HG02623 (cell line): ENCODE measurements at regions not wholly inside any gene's neighbourhood (a gene's known extent, or its start where the extent isn't known, plus 50 kb on each side); places are given as distances from the start of the nearest gene placed in this dataset.

ENCODE experiments used
- ATAC-seq: cut with Tn5 transposase; IDR thresholded peaks from one replicate; pipeline ENCODE4 v1.9.1; 2021; ENCODE audit warnings: moderate library complexity; ENCODE audit not compliant: unreplicated experiment

DNA sequence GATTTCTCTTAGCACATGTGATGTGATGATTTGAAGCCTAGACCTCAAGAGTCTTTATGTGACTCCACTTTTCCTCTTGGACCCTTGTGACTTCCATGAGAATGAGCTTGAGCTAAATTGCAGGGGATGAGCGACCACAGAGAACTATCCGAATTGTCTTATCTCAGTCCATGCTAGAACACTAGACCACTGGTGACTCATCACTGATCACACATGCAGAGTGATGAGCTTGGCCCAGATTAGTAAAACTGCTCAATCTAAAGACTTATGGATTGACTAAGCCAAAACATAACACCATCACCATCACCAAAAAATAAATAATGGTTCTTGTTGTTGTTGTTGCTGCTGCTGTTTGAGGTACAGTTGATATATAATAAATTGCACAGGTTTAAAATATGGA lies 114.1 kb upstream of the CFAP20DC start:
- no peak for ATAC-seq

DNA sequence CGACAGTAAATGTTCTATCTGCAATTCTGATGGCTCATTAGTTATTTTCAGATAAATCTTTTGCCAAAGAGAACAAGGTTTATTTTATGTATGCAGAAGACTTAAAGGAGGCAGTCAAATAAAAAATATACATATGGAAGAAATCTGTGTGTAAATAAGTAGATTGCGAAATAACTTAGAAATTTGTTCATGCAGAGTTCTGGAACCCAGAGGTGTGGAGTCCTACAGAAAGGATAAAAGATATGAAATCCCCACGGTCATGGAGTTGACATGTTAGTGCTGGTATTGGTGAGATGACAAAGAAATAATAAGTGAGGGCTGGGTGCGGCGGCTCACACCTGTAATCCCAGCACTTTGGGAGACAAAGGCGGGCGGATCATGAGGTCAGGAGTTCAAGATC lies 111.2 kb upstream of the CFAP20DC start:
- ATAC-seq, result no peak

DNA sequence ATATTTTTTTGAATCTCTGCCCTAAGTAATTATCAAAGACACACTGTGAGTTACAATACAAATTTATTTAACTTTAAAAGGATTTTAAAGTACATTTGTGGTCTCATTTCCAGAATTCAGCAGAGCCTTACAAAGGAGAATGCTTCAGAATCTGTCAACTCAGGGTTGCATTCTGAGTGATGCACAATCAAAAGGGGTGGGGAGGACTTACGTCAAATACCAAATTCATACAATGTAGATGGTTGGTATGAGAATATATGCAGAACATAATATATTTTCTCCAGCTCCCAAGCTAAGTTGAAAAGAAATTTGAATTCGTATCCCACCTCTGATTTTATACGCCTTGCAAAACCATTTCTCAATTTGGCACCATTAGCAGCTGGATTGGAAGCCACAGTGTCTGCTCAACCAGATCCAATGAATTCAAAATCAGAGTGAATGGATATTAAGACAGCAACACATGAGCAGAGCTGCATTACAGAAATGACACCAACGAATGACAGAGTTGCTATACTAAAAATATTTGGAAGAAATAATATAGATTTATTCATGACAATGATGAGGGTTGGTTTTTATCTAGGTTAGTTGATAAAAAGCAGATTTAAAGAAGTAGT lies 110.4 kb upstream of the CFAP20DC start:
- no peak for ATAC-seq

DNA sequence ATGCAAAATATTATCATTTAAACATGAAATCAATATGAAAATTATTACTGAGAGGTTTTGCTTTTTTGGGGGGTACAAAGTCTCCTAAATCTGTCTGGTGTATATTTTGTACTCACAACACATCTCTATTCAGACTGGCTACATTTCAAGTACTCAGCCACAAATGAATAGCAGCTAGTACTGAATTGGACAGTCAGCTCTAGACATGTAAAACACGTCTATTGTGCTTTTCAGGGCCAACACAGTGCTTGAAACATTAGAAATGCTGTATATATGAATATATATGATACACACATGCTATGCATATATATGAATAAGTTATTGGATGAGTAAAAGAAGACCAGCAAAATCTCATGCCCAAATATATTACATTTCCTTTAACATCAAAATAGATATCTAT lies 103.8 kb upstream of the CFAP20DC start:
- ATAC-seq, result no peak

DNA sequence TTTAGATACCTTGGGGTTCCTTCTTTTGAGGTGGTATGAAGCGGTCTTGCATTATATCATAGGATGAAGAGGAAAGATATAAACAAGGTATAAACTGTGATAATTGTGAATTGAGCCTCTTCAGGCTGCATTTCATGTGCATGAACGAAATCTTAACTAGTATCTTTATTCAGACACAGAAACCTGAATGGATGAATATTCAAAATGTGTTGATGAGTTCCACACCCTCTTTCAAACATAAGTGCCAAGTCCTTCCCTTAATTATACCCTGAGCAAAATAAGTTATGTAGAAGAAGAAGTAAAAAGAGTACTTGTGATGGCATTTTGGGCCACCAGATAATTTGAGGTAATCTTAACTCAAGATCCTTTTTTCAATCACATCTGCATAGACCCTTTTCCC lies 103.1 kb upstream of the CFAP20DC start:
- ATAC-seq, result no peak

DNA sequence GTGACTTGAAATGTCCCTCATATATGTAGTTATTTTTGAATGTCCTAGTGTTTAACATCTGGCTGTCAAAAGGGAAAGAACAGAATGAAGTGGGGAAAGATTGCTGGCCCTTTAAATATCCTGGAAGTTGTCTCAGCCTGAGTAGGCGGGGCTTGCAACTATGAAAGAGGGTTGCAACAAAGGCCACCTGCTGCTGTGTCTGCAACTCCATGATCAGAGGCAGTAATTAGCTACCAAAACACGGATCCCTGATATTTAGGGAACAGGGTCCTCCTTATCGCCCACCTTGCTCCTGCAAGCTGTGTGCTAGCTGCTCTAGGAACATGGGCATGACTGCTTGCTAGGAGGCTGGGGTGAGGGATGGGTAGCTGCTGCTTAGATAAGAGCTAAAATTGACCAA lies 100.2 kb upstream of the CFAP20DC start:
- no peak for ATAC-seq

DNA sequence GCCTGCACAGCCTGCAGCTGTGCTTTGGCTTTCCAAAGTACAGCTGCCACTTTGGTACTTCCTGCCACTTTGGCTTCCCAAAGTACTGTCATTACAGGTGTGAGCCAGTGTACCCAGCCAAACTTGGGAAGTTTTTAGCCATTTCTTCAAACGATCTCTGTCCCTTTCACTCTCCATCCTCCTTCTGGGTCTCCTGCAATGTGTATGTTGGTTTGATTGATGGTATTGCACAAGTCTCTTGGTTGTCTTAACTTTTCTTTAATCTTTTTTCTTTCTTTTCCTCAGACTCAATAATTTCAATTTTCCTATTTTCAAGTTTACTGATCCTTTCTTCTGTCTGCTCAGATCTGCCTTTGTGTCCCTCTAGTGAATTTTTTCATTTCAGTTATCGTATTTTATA lies 99.3 kb upstream of the CFAP20DC start:
- no peak for ATAC-seq

DNA sequence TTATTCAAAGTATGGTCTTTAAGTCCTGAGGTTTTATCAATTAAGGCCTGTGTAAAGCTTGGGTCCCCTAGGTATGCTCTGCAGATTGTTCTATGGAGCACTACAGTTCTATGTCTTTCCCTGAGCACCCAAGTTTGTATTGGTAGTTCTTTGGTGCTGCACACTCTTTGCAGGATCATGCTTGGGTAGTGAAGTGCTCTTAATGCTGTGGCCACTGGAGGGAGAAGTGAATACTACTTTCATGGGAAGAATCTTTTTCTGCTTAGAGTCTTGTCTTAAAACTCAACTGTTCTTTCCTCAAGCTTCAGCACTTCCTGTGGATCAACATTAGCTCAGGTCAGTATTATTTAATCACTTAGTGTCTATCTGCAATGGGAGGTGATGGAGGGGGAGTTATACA lies 93.6 kb upstream of the CFAP20DC start:
- ATAC-seq, result no peak

DNA sequence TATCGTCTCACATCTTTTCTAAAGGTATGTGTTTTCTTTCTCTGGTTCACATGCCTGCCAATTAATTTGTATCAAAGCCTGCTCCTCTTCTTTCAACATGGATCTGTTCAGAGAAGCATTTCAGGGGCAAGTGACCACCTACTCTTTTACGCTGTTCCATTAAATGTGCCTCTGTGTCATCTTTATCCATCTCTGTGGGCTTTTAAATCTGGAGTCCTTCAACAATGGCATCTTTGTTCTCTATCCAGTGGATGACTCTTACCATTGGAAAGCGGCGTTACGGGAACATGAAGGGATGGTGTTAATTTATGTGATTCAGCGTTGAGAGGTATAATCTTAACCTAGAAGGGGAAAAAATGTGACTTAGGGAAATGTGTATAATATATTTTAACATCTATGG lies 92.7 kb upstream of the CFAP20DC start:
- no peak for ATAC-seq

DNA sequence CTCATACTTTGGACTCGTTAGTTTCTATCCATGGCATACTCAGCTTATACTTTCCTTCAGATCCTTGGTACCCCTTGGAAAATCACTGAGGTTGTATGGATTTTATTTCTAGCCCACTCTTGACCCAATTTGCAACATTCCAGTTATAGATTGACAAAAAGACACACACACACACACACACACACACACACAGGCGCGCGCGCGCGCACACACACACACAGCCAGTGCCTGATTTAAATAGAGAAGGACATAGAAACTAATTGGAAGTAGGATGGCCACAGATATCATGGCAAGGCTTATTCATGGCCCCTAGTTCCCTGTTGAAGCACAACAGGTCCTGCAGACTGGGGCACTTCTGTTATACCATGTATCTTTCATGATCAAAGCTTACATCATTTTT lies 89.1 kb upstream of the CFAP20DC start:
- no peak for ATAC-seq

DNA sequence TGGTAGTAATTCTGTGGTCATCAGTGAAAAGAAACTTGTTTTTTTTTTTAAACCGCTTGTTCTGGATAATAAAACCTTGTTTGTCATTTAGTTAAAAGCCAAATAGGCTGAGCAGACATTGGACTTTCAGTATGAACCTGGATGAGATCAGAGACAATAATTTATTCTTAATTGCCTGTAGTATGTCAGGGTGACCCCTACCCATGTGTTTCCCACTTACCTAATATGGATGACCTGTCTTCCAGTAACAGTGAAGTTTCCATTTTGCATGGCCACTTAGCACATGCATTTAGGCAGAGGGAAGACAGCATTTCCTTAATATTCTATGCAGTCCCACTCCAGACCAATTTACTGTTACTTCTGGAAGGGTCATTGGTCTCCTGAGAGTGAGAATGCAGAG lies 87.6 kb upstream of the CFAP20DC start:
- ATAC-seq, result no peak

DNA sequence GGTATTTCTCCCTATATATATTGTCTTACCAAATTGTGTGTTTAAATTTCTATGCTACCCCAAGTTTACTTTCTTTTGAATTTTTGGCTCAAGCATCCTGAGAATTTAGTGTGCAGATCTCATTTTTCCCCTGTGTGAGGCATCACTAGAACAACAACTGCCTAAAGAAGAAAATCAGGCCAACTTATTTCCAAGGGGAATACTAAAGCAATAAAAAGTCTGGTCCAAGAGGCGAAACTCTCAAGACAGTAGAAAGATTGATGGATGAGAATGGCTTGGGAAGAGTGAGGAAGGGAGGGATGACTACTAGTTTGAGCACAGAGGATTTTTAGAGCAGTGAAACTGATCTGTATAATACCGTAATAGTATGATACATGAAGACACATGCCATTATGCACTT lies 86.3 kb upstream of the CFAP20DC start:
- no peak for ATAC-seq

DNA sequence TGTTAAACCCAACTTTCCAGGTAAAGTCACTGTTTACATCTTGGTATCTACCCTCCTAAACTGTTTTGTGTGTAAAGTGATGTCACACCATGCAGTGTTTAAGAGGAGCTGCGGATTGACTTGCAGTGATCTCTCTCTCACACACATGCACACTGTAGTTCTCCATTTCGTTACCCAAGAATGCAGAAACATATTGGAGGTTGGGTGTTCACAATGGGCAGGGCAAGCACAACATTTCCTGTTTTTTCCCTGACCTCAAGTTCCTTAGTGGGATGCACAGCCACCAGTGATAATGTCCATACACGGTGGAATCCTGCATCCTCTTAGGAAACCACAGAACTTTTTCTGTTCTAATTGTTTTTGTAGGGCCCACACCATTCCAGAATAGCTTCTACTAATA lies 85.3 kb upstream of the CFAP20DC start:
- no peak for ATAC-seq

DNA sequence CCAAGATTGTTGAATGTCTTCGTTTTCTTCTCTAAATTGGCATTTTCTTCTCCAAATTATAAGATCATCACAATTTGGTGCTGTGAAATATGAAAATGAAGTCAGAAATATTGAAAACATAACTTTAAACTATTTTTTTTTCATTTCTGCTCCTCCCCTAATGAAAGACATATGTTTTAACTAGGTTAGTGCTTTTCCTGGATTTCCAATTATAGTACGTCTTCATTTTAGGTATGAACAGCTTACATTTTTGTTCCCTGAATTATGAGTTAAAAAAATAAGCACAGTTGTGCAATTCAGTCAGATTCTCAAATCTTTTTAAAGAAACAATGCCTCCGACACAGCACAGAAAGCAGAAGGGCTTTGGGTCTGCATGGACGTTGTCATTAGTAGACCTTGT lies 83.5 kb upstream of the CFAP20DC start:
- ATAC-seq, result no peak

DNA sequence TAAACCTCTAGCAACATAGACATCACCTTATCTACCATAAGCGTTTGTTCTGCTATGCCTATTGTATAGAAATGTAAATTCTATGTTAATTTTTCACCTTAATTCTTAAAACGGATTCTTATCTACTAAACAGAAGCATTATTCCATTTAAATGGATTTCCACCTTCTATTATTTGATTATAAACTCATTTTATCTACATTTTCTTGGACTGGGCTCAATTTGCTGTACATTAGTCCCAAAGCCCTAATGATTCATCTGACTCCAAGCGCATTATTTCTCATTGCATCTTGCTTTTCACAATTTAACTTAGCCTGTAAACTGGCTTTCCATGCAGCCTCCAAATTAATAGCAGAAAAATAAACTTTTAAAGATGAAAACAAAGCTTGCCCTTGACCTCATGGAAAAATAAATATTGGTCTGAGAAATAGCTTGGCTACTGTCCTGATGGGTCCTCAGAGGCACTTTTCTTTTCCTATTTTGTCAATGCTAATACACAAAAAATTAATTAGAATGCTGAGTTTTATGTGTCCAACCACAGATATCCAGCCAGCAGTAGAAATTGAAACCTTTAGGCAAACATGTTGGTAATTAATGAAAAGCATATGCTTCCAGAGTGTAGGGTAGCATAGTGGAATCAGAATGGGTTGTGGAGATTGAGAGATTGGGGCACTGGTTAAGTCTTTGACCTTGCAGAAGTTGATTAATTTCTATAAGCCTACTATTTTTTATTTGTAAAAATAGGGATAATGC lies 81.4 kb upstream of the CFAP20DC start:
- no peak for ATAC-seq

DNA sequence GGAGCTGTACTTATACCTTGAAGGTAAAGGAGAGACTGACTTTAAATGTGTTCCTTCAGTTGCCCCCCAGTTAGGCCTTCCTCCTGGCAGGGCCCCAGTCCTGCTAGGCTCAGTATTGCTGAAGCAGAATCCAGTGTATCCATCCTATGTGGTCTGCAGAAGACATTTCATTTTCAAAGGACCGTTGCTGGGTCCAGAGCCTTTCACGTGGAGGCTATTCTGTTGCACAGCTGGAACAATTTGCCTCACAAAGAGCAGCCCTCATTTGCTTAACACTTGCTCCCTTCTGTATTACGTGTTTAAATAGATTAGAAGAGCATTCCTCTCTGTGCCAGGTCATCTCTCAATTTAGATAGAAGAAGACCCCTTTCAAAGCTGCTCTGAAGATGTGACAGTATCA lies 78.9 kb upstream of the CFAP20DC start:
- ATAC-seq, result no peak

DNA sequence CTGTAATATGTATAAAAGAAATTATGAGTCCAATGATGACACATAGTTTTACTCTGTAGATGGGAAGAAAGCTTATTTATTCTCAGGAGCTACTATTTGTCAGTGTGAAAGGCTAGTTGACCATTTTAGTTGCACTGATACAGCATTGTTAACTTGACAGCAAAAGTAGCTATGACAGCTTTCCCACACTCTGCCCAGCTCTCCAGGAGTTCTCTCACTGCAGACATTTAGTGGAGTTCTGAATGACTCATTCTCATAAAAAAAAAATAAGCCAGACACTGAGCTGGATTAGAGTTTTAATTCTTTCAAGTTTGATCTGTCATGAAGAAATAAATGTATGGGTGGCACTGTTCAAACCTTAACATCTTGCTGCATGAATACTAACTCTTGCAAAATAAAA lies 77.2 kb upstream of the CFAP20DC start:
- no peak for ATAC-seq

DNA sequence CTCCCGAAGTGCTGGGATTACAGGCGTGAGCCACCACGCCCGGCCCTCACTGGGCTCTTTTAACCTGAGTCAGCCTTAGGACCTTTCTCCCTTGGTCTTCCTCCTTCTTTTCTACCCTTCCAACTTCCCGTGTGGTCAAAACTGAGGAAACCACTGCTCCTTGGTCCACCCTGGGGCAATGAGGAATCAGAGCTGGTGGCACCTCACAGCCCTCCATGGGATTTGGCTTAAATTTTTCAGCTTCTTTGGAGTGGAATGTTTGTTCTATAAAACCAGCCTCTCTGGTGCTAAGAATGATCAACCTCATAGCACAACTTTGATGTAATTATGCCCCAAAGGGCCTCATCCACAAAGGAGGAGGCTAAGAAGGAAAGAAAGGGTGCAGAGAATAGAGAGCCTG lies 76.6 kb upstream of the CFAP20DC start:
- no peak for ATAC-seq

DNA sequence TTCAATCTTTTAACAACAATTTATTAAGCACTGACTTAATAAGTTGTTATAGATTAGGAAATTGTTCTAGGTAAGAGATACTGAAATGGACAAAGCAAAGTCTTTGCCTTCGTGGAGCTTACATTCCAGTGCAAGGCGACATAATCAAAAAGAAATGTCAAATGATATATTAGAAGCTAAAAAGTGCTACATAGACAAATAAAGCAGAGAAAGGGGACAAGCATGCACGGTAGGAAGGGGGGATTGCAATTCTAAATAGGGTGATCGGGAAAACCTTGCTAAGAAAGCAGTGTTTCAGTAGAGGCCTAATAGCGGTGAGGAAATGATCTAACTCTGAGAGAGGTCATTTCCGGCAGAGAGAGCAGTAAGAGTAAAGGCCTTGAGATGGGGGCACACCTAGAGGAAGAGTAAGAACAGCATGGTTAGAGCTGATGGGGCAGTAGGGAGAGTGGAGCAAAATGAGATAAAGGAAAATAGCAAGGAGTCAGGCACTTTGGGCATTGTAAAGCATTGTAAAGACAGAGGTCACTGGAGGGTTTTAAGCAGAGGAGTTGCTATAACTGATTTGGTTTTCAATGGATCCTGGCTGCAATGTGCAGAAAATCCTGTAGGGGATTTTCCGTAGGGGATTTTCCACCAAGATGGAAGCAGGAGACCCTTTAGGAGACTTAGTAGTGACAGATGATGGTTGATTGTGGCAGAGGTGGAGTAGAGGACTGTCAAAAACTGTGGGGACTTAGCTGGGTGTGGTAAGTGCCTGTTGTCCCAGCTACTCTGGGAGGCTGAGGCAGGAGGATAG lies 71.7 kb upstream of the CFAP20DC start:
- no peak for ATAC-seq

DNA sequence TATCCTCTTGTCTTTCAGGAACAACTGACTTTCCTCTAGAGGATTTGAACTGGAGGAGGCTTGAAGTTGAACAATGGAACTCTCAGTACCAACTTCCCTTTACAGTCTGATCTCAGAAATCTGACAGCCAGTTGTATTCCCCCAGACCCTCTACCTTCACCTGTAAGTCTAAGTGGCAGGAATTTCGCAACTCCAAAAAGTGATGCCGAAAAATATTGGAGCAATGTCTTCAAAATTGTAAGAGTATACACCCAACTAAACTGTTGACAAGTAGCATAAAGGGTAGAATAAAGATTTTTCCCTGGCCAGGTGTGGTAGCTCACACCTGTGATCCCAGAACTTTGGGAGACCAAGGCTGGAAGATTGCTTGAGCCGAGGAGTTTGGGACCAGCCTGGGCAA lies 69.1 kb upstream of the CFAP20DC start:
- ATAC-seq, result no peak

DNA sequence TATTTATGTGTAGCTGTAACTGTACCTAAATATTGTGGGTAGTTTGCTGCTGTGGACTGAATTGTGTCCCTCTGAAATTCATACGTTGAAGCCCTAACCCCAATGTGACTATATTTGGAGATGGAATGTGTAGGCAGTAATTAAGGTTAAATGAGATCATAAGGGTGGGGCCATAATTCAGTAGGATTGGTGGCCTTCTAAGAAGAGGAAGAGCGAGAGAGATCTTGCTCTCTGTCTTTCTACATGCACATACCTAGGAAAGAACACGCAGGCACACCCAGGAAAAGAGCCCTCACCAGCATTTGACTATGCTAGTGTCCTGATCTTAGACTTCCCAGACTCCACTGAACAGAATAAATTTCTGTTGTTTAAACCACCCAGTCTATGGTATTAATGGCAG lies 67.6 kb upstream of the CFAP20DC start:
- no peak for ATAC-seq

DNA sequence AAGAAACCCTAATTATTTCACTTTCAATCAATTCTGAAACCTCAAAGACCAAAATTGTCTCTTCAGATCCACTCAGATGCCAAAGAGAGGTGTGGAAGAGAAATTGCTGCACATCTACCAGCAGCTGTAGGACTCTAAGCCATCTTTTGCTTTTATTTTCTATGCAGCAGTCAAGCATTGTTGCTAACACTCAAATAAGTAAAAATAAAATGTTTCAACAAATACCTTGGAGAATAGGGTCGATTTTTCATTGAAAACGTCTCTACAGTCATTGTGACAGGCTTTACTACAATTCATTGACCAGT lies 66.4 kb upstream of the CFAP20DC start:
- ATAC-seq, result no peak
